ENCODE measurements at regions not wholly inside any gene's neighbourhood (a gene's known extent, or its start where the extent isn't known, plus 50 kb on each side); places are given as distances from the start of the nearest gene placed in this dataset.

DNA sequence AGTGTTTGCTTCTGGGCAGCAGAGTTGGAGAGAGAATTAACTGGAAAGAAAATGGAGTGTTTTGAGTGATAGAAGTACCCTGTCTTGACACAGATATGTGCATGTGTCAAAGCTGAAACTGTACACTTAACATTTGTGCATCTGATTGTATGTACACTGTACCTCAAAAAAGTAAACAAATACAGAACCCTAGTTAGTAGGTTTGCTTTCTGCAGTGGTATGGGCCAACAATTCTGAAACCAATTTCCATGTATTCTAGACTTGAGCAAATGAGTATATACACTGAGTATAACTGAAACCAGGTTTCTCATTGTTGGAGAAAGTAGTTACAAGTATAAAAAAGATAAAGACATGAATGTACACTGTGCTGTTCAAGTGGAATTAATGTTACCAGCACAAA lies 52.4 kb downstream of the ELAPOR2 start:
- Histone ChIP-seq H3K9ac (ENCODE audit: low read depth in 1 of 2, low read length in 2 of 2) (no peak overlapping the region), H3K4me1 (ENCODE audit: control insufficient read depth in 1 of 2, insufficient read depth in 2 of 2, low read length in 2 of 2) (no peaks in the 10 kb centered on the region), H3K4me3 (ENCODE audit: low read depth in 1 of 2, low read length in 2 of 2) (no peak overlapping the region), H3K27ac (ENCODE audit: low read depth, low read length) (no peak overlapping the region), H3K27me3 (ENCODE audit: control insufficient read depth in 1 of 2, insufficient read depth in 2 of 2, low read length in 2 of 2) (no peaks in the 10 kb centered on the region), H3K36me3 (ENCODE audit: control insufficient read depth in 1 of 2, insufficient read depth in 2 of 2, low read length in 2 of 2) (no peaks in the 10 kb centered on the region), H3K9me3 (ENCODE audit: control insufficient read depth in 1 of 2, low read length in 2 of 2) (no peaks in the 10 kb centered on the region)

DNA sequence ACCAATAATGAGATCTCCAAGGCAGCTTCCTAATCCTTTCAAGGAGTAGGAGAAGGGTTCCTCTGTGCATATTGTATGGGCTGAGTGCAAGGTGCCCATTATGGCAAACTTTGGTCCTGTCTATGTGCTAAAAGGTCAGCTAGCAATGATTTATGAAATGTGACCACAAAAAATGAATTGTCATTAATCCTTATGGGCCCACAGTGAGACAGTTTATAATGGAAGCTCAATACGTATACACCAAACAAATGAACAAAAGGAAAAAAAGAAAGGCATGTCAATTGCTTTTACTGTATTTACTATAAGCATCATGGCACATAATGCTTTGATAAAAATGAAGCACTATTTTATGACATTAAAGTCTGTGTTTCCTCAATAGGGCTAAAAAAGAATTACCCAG lies 54.5 kb downstream of the ELAPOR2 start:
- H3K27ac ChIP-seq (ENCODE audit: low read depth, low read length), result no peak overlapping the region
- no peak overlapping the region for H3K9ac ChIP-seq (ENCODE audit: low read depth in 1 of 2, low read length in 2 of 2)
- H3K4me3 ChIP-seq (ENCODE audit: low read depth in 1 of 2, low read length in 2 of 2), result no peak overlapping the region

DNA sequence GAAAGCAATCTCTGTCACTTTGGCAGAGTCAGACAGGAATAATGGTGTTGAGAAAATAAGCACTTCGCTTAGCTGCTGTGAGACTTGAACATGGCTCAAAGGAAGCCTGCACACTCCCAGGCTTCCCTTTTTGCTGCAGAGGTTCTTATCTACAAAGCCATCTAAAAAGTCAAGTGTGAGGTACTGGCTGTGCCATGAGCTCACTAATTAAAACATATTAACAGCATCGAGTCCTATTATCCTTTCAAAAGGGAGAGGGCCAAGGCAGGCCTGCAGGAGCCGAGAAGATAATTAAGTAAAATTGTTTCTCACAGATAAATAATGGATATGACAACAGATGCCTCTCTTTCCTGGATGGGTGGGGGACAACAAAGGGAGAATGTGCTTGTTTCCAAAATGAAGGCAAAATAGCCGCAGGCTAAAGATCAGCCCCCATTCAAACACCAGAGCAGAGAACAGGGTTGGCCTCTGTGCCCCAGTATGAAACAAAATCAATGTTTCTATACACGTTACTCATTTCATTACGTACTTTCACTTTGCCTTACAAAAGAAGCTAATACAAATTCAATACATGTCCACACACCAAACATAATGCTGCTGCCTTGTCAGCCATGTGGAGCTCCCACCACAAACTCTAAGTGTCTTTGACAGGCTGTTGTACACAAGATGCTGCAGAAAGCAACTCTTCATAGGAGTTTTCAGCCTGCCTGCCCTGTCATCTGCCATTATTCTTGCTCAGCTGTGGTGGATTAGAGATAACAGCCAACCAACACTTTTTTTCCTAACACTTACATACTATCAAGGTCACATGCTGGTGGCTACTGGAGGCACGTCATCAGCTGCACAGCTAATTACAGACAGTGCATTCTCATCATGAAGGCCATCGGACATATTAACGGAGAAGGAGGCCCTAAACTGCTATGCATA lies 55.3 kb downstream of the ELAPOR2 start:
- Histone ChIP-seq H3K4me3 (ENCODE audit: low read depth in 1 of 2, low read length in 2 of 2) (peak overlapping the region; percentile 8 to 33), H3K36me3 (ENCODE audit: control insufficient read depth in 1 of 2, insufficient read depth in 2 of 2, low read length in 2 of 2) (no peaks in the 10 kb centered on the region)

More for the DNA sequence above, 54.5 kb downstream of the ELAPOR2 start:
- no peaks in the 10 kb centered on the region for H3K36me3 ChIP-seq (ENCODE audit: control insufficient read depth in 1 of 2, insufficient read depth in 2 of 2, low read length in 2 of 2)
- H3K9me3 ChIP-seq (ENCODE audit: control insufficient read depth in 1 of 2, low read length in 2 of 2), result no peaks in the 10 kb centered on the region
- H3K4me1 ChIP-seq (ENCODE audit: control insufficient read depth in 1 of 2, insufficient read depth in 2 of 2, low read length in 2 of 2), result no peaks in the 10 kb centered on the region
- H3K27me3 ChIP-seq (ENCODE audit: control insufficient read depth in 1 of 2, insufficient read depth in 2 of 2, low read length in 2 of 2), result no peaks in the 10 kb centered on the region

DNA sequence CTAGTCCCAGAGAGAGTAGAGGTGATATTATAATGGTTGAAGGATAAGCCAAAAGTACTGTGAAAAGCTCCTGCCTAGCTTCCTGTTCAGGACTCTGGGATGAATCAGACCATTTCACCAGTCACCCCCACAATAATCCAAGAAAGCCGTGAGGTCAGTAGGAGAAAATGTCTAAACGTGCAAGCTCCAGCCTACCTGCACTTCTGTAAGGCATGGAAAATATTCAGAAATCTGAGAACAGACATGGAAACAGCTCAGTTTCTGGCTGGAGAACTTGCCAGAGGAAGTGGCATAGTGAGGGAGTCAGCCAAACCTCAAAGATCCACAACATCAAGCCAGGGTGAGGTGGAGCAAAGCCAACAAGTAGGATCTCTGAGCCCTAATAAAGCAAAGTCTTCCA lies 58.2 kb downstream of the ELAPOR2 start:
- no peak overlapping the region for H3K9ac ChIP-seq (ENCODE audit: low read depth in 1 of 2, low read length in 2 of 2)
- H3K4me3 ChIP-seq (ENCODE audit: low read depth in 1 of 2, low read length in 2 of 2), result no peak overlapping the region
- H3K27ac ChIP-seq (ENCODE audit: low read depth, low read length), result no peak overlapping the region
- no peaks in the 10 kb centered on the region for H3K27me3 ChIP-seq (ENCODE audit: control insufficient read depth in 1 of 2, insufficient read depth in 2 of 2, low read length in 2 of 2)
- no peaks in the 10 kb centered on the region for H3K4me1 ChIP-seq (ENCODE audit: control insufficient read depth in 1 of 2, insufficient read depth in 2 of 2, low read length in 2 of 2)
- H3K9me3 ChIP-seq (ENCODE audit: control insufficient read depth in 1 of 2, low read length in 2 of 2), result no peaks in the 10 kb centered on the region
- no peaks in the 10 kb centered on the region for H3K36me3 ChIP-seq (ENCODE audit: control insufficient read depth in 1 of 2, insufficient read depth in 2 of 2, low read length in 2 of 2)

More for the DNA sequence above, 55.3 kb downstream of the ELAPOR2 start:
- Histone ChIP-seq H3K9me3 (ENCODE audit: control insufficient read depth in 1 of 2, low read length in 2 of 2) (no peaks in the 10 kb centered on the region), H3K27me3 (ENCODE audit: control insufficient read depth in 1 of 2, insufficient read depth in 2 of 2, low read length in 2 of 2) (no peaks in the 10 kb centered on the region), H3K9ac (ENCODE audit: low read depth in 1 of 2, low read length in 2 of 2) (peak overlapping the region in 1 of 2 donors; percentile 0), H3K4me1 (ENCODE audit: control insufficient read depth in 1 of 2, insufficient read depth in 2 of 2, low read length in 2 of 2) (no peaks in the 10 kb centered on the region), H3K27ac (ENCODE audit: low read depth, low read length) (no peak overlapping the region)

DNA sequence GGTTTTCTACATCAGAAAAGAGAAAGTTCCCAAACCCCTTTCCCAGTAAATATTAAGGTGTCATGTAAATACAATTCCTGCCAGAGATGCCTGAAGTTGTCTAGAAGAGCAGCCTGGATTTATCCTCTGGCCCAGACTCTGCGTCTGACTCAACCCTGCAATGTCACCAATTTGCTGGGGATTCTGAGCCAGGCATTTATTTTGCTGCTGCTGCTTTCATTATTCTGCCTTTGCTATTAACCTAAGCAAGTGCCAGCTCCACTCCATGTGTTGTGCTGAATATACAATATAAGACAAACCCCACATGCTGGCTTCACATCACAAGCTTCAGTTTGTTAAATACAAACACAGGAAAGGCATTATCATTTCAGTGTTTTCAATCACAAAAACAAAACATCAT lies 59.1 kb downstream of the ELAPOR2 start:
- Histone ChIP-seq H3K27ac (ENCODE audit: low read depth, low read length) (no peak overlapping the region), H3K4me3 (ENCODE audit: low read depth in 1 of 2, low read length in 2 of 2) (no peak overlapping the region), H3K9ac (ENCODE audit: low read depth in 1 of 2, low read length in 2 of 2) (no peak overlapping the region)

DNA sequence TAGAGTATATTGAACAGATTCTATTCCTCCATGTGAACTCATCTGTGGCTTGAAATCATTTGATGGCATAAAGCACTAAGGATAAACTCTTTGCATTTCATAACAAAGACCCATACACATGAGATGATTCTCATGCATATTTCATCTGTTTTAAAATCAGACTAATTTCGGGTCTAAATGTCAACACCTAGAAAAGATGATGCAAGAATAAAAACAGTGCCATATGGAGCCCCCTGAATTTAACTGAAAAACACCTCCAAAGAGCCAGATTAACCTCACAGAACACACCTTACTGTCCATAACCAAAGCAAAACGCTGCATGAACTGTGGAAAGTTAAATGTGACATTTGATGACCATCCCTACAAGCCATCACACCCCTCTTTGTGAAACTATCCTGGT lies 59.7 kb downstream of the ELAPOR2 start:
- Histone ChIP-seq H3K4me1 (ENCODE audit: control insufficient read depth in 1 of 2, insufficient read depth in 2 of 2, low read length in 2 of 2) (no peaks in the 10 kb centered on the region), H3K27ac (ENCODE audit: low read depth, low read length) (no peak overlapping the region), H3K9me3 (ENCODE audit: control insufficient read depth in 1 of 2, low read length in 2 of 2) (no peaks in the 10 kb centered on the region), H3K4me3 (ENCODE audit: low read depth in 1 of 2, low read length in 2 of 2) (no peak overlapping the region), H3K36me3 (ENCODE audit: control insufficient read depth in 1 of 2, insufficient read depth in 2 of 2, low read length in 2 of 2) (no peaks in the 10 kb centered on the region), H3K27me3 (ENCODE audit: control insufficient read depth in 1 of 2, insufficient read depth in 2 of 2, low read length in 2 of 2) (no peaks in the 10 kb centered on the region), H3K9ac (ENCODE audit: low read depth in 1 of 2, low read length in 2 of 2) (no peak overlapping the region)

More for the DNA sequence above, 59.1 kb downstream of the ELAPOR2 start:
- Histone ChIP-seq H3K36me3 (ENCODE audit: control insufficient read depth in 1 of 2, insufficient read depth in 2 of 2, low read length in 2 of 2) (no peaks in the 10 kb centered on the region), H3K27me3 (ENCODE audit: control insufficient read depth in 1 of 2, insufficient read depth in 2 of 2, low read length in 2 of 2) (no peaks in the 10 kb centered on the region), H3K4me1 (ENCODE audit: control insufficient read depth in 1 of 2, insufficient read depth in 2 of 2, low read length in 2 of 2) (no peaks in the 10 kb centered on the region), H3K9me3 (ENCODE audit: control insufficient read depth in 1 of 2, low read length in 2 of 2) (no peaks in the 10 kb centered on the region)

DNA sequence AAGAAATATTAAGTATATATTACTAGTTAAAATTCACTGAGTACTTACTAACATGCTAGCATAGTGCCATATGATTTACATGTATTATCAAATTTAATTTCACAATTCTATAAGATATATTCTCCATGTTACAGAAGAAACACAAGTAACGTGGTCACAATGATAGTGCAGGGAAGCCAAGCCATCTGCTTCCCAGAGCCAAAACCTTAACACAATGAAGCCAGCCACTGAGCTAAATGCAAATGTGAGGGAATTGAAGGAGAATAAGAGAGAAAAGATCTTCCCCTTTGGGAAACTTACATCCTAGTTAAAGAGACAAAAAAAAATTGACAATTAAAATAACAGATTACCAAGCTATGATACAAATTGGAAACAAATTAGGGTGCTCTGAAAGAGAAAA lies 63.6 kb downstream of the ELAPOR2 start:
- Histone ChIP-seq H3K27ac (ENCODE audit: low read depth, low read length) (no peak overlapping the region), H3K9me3 (ENCODE audit: control insufficient read depth in 1 of 2, low read length in 2 of 2) (no peaks in the 10 kb centered on the region), H3K36me3 (ENCODE audit: control insufficient read depth in 1 of 2, insufficient read depth in 2 of 2, low read length in 2 of 2) (no peaks in the 10 kb centered on the region), H3K9ac (ENCODE audit: low read depth in 1 of 2, low read length in 2 of 2) (no peak overlapping the region), H3K4me3 (ENCODE audit: low read depth in 1 of 2, low read length in 2 of 2) (no peak overlapping the region), H3K27me3 (ENCODE audit: control insufficient read depth in 1 of 2, insufficient read depth in 2 of 2, low read length in 2 of 2) (no peaks in the 10 kb centered on the region), H3K4me1 (ENCODE audit: control insufficient read depth in 1 of 2, insufficient read depth in 2 of 2, low read length in 2 of 2) (no peaks in the 10 kb centered on the region)

DNA sequence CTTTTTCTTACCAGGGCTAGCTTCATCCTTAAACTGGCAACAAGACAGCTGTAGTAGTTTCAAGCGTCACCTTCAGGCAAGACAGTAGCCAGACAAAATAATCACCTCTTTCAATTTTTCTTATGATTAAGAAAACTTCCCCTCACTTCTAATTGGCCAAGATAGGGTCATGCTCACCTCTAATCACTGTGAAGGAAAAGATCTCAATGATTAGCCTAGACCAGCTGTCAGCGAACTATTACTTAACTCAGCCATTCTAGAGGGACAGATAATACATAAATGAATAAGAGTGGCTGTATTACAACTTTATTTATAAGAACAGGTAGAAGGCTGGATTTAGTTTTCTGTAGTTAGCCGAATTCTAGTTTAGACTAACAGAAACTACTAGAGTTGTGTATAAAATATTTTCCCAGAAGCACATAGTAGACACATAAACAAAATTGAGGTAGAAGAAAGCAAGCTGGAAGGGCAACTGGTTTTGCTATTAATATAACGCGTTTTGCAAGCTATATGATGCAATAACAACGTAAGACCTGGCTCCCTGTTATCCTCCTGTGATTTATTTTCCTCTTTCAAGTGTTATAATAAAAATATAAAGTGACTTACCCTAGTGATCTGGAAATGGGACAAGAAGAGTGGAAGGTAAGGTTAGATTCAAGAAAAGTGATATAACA lies 64.3 kb downstream of the ELAPOR2 start:
- no peaks in the 10 kb centered on the region for H3K9me3 ChIP-seq (ENCODE audit: control insufficient read depth in 1 of 2, low read length in 2 of 2)
- no peaks in the 10 kb centered on the region for H3K36me3 ChIP-seq (ENCODE audit: control insufficient read depth in 1 of 2, insufficient read depth in 2 of 2, low read length in 2 of 2)
- no peak overlapping the region for H3K27ac ChIP-seq (ENCODE audit: low read depth, low read length)
- no peak overlapping the region for H3K4me3 ChIP-seq (ENCODE audit: low read depth in 1 of 2, low read length in 2 of 2)
- no peaks in the 10 kb centered on the region for H3K27me3 ChIP-seq (ENCODE audit: control insufficient read depth in 1 of 2, insufficient read depth in 2 of 2, low read length in 2 of 2)
- no peak overlapping the region for H3K9ac ChIP-seq (ENCODE audit: low read depth in 1 of 2, low read length in 2 of 2)
- no peaks in the 10 kb centered on the region for H3K4me1 ChIP-seq (ENCODE audit: control insufficient read depth in 1 of 2, insufficient read depth in 2 of 2, low read length in 2 of 2)

DNA sequence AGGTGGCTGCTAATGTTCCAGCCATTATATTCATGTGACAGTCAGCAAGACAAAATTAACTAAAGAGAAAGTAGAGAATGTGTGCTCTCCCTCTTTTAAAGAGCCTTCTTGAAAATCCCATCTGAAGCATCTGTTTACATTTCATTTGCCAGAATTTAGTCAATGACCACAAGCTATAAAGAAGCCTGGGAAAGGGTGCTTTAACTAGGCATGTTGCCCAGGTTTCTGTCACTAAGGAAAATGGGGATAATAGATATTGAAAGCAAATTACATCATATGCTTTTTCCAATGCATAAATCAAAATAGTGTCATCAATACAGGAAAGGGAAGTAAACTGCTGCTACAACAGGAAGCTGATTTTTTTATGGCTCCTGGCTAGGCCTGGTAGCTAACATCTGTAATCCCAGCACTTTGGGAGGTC lies 67.7 kb downstream of the ELAPOR2 start:
- no peaks in the 10 kb centered on the region for H3K36me3 ChIP-seq (ENCODE audit: control insufficient read depth in 1 of 2, insufficient read depth in 2 of 2, low read length in 2 of 2)
- no peaks in the 10 kb centered on the region for H3K27me3 ChIP-seq (ENCODE audit: control insufficient read depth in 1 of 2, insufficient read depth in 2 of 2, low read length in 2 of 2)
- no peaks in the 10 kb centered on the region for H3K4me1 ChIP-seq (ENCODE audit: control insufficient read depth in 1 of 2, insufficient read depth in 2 of 2, low read length in 2 of 2)
- H3K4me3 ChIP-seq (ENCODE audit: low read depth in 1 of 2, low read length in 2 of 2), result no peak overlapping the region
- no peaks in the 10 kb centered on the region for H3K9me3 ChIP-seq (ENCODE audit: control insufficient read depth in 1 of 2, low read length in 2 of 2)
- no peak overlapping the region for H3K27ac ChIP-seq (ENCODE audit: low read depth, low read length)
- H3K9ac ChIP-seq (ENCODE audit: low read depth in 1 of 2, low read length in 2 of 2), result no peak overlapping the region

DNA sequence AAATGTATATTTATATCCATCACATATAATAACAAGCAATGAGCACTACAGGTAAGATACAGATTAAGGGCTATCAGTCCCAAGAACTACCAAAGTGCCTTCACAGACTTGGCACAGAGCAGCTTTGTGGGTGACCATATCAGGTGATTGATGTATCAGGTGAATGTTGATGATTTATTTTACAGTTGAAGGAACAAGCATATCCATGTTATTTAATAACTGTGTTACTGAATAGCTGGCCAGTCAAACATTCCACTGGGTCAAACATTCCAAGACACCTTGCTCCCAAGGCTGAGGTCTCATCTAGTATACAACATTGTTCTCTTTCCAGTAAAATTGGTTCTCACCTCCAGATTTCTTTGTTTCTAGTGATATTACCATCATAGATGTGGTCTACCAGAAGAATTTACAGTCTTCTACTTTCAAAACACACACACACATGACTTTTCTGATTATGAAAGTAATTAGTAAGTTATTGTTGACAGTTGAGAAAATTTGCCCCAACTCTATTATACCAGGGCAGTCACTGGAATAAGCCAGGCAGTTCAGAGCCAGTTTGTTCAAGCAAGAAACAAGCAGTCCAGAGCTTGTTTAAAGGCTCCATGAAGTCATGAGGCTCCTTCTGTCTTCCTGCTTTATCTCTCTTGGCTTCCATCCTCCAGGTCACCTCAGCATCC lies 68.2 kb downstream of the ELAPOR2 start:
- Histone ChIP-seq H3K27ac (ENCODE audit: low read depth, low read length) (no peak overlapping the region), H3K36me3 (ENCODE audit: control insufficient read depth in 1 of 2, insufficient read depth in 2 of 2, low read length in 2 of 2) (no peaks in the 10 kb centered on the region), H3K4me3 (ENCODE audit: low read depth in 1 of 2, low read length in 2 of 2) (no peak overlapping the region), H3K9me3 (ENCODE audit: control insufficient read depth in 1 of 2, low read length in 2 of 2) (no peaks in the 10 kb centered on the region), H3K27me3 (ENCODE audit: control insufficient read depth in 1 of 2, insufficient read depth in 2 of 2, low read length in 2 of 2) (no peaks in the 10 kb centered on the region), H3K4me1 (ENCODE audit: control insufficient read depth in 1 of 2, insufficient read depth in 2 of 2, low read length in 2 of 2) (no peaks in the 10 kb centered on the region), H3K9ac (ENCODE audit: low read depth in 1 of 2, low read length in 2 of 2) (no peak overlapping the region)
